ENCODE measurements at regions not wholly inside any gene's neighbourhood (a gene's known extent, or its start where the extent isn't known, plus 50 kb on each side); places are given as distances from the start of the nearest gene placed in this dataset.

- TF ChIP-seq CTCF (IDR thresholded peaks at IDR 0.05) (no peak), POLR2A (IDR thresholded peaks at IDR 0.05) (no peak), EP300 (IDR thresholded peaks at IDR 0.05) (no peak)
Measured at GRCh38 chr9:99437145-99437544, 215.1 kb downstream of the SEC61B start.
